CD4-positive, alpha-beta T cell treated with Interleukin-10 for 1 hour (primary cell): ENCODE measurements at regions not wholly inside any gene's neighbourhood (a gene's known extent, or its start where the extent isn't known, plus 50 kb on each side); places are given as distances from the start of the nearest gene placed in this dataset.
"Not testable (repeated sequence)": the region's sequence is repeated elsewhere in the genome, so short reads cannot be mapped to it uniquely, and the experiment has no call there.

Experiments
- DNase-seq: peaks from one replicate; pipeline ENCODE4 v3.0.0-alpha.2; 2020

GRCh38 chr12:46669720-46670119, 156.1 kb downstream of the SLC38A4 start:
- DNase-seq, result no peak

GRCh38 chr12:46667551-46667950, 158.2 kb downstream of the SLC38A4 start:
- DNase-seq, result no peak

GRCh38 chr12:46664761-46665287, 161.0 kb downstream of the SLC38A4 start:
- no peak for DNase-seq

GRCh38 chr12:46663318-46663717, 162.5 kb downstream of the SLC38A4 start:
- DNase-seq, result no peak

GRCh38 chr12:46661110-46661845, 164.5 kb downstream of the SLC38A4 start:
- peak; percentile 63 for DNase-seq

- no peak for DNase-seq
Observed at GRCh38 chr12:46660719-46661109, 165.1 kb downstream of the SLC38A4 start.

- DNase-seq, result no peak
Observed at GRCh38 chr12:46660276-46660675, 165.5 kb downstream of the SLC38A4 start.

GRCh38 chr12:46659824-46660223, 166.0 kb downstream of the SLC38A4 start:
- DNase-seq, result no peak

GRCh38 chr12:46659032-46659650, 166.7 kb downstream of the SLC38A4 start:
- no peak for DNase-seq

- DNase-seq, result no peak
Observed at GRCh38 chr12:46657453-46658411, 168.1 kb downstream of the SLC38A4 start.

GRCh38 chr12:46655984-46656383, 169.8 kb downstream of the SLC38A4 start:
- DNase-seq, result not testable (repeated sequence)

GRCh38 chr12:46653311-46653710, 172.5 kb downstream of the SLC38A4 start:
- DNase-seq, result no peak

GRCh38 chr12:46652692-46653091, 173.1 kb downstream of the SLC38A4 start:
- DNase-seq, result no peak

GRCh38 chr12:46650688-46651087, 175.1 kb downstream of the SLC38A4 start:
- DNase-seq, result no peak

GRCh38 chr12:46649433-46649832, 176.4 kb downstream of the SLC38A4 start:
- no peak for DNase-seq

- DNase-seq, result no peak
Observed at GRCh38 chr12:46647034-46647433, 178.8 kb downstream of the SLC38A4 start.

GRCh38 chr12:46641649-46642048, 184.1 kb downstream of the SLC38A4 start:
- DNase-seq, result not testable (repeated sequence)

- DNase-seq, result no peak
Observed at GRCh38 chr12:46635818-46636217, 190.0 kb downstream of the SLC38A4 start.

GRCh38 chr12:46629331-46630229, 196.2 kb downstream of the SLC38A4 start:
- DNase-seq, result no peak

GRCh38 chr12:46628176-46628575, 197.6 kb downstream of the SLC38A4 start:
- DNase-seq, result no peak

- no peak for DNase-seq
Observed at GRCh38 chr12:46627686-46628085, 198.1 kb downstream of the SLC38A4 start.

GRCh38 chr12:46619474-46619873, 206.3 kb downstream of the SLC38A4 start:
- DNase-seq, result not testable (repeated sequence)
